ENCODE measurements at regions not wholly inside any gene's neighbourhood (a gene's known extent, or its start where the extent isn't known, plus 50 kb on each side); places are given as distances from the start of the nearest gene placed in this dataset.

- TF ChIP-seq POLR2A (IDR thresholded peaks at IDR 0.05) (no peak), POLR2AphosphoS5 (IDR thresholded peaks at IDR 0.05) (no peak)
- TF ChIP-seq, protein P1, sequence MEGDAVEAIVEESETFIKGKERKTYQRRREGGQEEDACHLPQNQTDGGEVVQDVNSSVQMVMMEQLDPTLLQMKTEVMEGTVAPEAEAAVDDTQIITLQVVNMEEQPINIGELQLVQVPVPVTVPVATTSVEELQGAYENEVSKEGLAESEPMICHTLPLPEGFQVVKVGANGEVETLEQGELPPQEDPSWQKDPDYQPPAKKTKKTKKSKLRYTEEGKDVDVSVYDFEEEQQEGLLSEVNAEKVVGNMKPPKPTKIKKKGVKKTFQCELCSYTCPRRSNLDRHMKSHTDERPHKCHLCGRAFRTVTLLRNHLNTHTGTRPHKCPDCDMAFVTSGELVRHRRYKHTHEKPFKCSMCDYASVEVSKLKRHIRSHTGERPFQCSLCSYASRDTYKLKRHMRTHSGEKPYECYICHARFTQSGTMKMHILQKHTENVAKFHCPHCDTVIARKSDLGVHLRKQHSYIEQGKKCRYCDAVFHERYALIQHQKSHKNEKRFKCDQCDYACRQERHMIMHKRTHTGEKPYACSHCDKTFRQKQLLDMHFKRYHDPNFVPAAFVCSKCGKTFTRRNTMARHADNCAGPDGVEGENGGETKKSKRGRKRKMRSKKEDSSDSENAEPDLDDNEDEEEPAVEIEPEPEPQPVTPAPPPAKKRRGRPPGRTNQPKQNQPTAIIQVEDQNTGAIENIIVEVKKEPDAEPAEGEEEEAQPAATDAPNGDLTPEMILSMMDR (IDR thresholded peaks at IDR 0.05 in 8 of 11, conservative IDR thresholded peaks at IDR 0.05 in 3 of 11) = no peak
Observed at GRCh38 chr21:16589006-16589898, 859.5 kb downstream of the USP25 start.

Data from spleen (tissue), 7 donors.